ENCODE measurements at regions not wholly inside any gene's neighbourhood (a gene's known extent, or its start where the extent isn't known, plus 50 kb on each side); places are given as distances from the start of the nearest gene placed in this dataset.

DNA sequence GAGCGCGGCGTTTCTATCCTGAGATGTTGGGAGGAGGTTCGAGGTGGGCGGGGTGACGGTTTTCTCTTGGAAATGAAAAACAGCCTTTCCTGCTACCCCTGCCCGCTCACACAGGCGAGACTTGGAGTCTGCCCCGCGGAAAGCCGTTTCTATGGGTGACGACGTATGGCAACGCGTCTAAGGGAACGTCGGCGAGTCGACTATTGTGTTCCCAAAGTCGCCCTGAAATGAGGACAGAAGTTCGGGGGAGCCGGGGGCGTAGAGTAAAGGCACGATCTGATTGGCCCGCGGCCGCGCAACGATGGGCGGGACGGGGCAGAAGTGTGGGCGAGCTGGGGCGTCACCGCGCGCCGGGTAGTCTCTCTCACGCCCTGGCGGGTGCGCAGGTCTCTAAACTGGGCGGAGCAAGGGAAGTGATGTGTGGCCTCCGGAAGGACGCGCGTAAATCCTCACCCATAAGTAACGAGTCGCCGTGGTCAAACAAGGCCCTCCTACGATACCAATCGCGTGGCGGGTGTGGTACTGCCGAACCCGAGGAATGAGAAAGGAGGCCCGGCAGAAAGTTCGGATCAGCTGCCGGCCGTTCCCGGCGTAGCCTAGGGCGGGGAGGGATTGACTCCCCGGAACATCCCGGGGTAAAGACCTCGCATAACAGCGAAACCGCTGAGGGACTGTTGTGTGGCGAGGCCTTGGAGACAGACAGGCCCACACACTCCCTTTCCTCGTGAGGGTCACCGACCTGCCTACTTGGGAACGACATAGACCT, 89.6 kb downstream of the FAM161A start:
- TF ChIP-seq, protein P1, sequence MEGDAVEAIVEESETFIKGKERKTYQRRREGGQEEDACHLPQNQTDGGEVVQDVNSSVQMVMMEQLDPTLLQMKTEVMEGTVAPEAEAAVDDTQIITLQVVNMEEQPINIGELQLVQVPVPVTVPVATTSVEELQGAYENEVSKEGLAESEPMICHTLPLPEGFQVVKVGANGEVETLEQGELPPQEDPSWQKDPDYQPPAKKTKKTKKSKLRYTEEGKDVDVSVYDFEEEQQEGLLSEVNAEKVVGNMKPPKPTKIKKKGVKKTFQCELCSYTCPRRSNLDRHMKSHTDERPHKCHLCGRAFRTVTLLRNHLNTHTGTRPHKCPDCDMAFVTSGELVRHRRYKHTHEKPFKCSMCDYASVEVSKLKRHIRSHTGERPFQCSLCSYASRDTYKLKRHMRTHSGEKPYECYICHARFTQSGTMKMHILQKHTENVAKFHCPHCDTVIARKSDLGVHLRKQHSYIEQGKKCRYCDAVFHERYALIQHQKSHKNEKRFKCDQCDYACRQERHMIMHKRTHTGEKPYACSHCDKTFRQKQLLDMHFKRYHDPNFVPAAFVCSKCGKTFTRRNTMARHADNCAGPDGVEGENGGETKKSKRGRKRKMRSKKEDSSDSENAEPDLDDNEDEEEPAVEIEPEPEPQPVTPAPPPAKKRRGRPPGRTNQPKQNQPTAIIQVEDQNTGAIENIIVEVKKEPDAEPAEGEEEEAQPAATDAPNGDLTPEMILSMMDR (IDR thresholded peaks at IDR 0.05; ENCODE audit: insufficient read depth, low read length, poor library complexity, severe bottlenecking), result no peak
- TF ChIP-seq EZH2phosphoT487 (conservative IDR thresholded peaks at IDR 0.05; ENCODE audit: low read length), result no peak
